ENCODE measurements at regions not wholly inside any gene's neighbourhood (a gene's known extent, or its start where the extent isn't known, plus 50 kb on each side); places are given as distances from the start of the nearest gene placed in this dataset.

DNA sequence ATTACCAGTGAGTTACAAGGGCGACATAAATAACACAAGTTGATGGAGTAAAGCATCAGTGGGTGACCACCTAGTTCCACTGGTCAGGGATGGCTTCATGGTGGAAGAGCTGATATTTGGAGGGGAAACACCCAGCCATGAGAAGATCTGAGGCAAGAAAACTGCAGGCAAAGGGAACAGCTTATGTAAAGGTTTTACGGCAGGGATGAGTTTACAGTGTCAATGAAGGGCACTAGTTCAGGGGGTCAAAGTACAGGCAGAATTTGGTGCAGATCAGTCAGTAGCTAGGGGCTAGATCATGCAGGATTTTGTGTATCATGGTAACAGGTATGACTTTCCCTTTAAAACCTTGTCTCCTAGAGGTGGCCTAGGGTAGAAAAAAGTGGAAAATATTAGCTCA is 339.6 kb downstream of the PMP22 start:
- DNase-seq = no peak
- 46% methylated on average over 2 of the region's 2 CpGs for WGBS (ENCODE audit: insufficient coverage, low coverage, low lambda C conversion rate, missing lambda C conversion rate)
- no peak overlapping the region for H3K4me3 ChIP-seq
- TF ChIP-seq POLR2A (IDR thresholded peaks at IDR 0.05) = no peak
- TF ChIP-seq, protein P1, sequence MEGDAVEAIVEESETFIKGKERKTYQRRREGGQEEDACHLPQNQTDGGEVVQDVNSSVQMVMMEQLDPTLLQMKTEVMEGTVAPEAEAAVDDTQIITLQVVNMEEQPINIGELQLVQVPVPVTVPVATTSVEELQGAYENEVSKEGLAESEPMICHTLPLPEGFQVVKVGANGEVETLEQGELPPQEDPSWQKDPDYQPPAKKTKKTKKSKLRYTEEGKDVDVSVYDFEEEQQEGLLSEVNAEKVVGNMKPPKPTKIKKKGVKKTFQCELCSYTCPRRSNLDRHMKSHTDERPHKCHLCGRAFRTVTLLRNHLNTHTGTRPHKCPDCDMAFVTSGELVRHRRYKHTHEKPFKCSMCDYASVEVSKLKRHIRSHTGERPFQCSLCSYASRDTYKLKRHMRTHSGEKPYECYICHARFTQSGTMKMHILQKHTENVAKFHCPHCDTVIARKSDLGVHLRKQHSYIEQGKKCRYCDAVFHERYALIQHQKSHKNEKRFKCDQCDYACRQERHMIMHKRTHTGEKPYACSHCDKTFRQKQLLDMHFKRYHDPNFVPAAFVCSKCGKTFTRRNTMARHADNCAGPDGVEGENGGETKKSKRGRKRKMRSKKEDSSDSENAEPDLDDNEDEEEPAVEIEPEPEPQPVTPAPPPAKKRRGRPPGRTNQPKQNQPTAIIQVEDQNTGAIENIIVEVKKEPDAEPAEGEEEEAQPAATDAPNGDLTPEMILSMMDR (IDR thresholded peaks at IDR 0.05) = no peak
- intact Hi-C loops (cut with DNase I) = no loop called here
- H3K27ac ChIP-seq = no peak overlapping the region
- H3K9me3 ChIP-seq = no peaks in the 10 kb centered on the region
- ATAC-seq = peak; percentile 78 to 84 (median 81)
- no peaks in the 10 kb centered on the region for H3K36me3 ChIP-seq
- peaks cover 0 to 13% (median 4%) of the 10 kb centered on the region in 4 donors for H3K4me1 ChIP-seq
- no peaks in the 10 kb centered on the region for H3K27me3 ChIP-seq

- no peak for DNase-seq
Measured at GRCh38 chr17:14923981-14924380, 341.1 kb downstream of the PMP22 start.

GRCh38 chr17:14922411-14922810 is 342.7 kb downstream of the PMP22 start:
- intact Hi-C loops (cut with DNase I) = no loop called here
- H3K27ac ChIP-seq = no peak overlapping the region
- DNase-seq = no peak
- TF ChIP-seq POLR2A (IDR thresholded peaks at IDR 0.05) = no peak
- TF ChIP-seq, protein P1 (IDR thresholded peaks at IDR 0.05) = no peak
- 50% methylated on average over 2 of the region's 2 CpGs for WGBS (ENCODE audit: insufficient coverage, low coverage, low lambda C conversion rate, missing lambda C conversion rate)
- H3K4me3 ChIP-seq = no peak overlapping the region
- H3K4me1 ChIP-seq = peaks cover 0 to 13% (median 4%) of the 10 kb centered on the region in 4 donors
- H3K9me3 ChIP-seq = no peaks in the 10 kb centered on the region
- no peaks in the 10 kb centered on the region for H3K27me3 ChIP-seq
- H3K36me3 ChIP-seq = no peaks in the 10 kb centered on the region
- ATAC-seq = no peak

More at GRCh38 chr17:14923981-14924380, 341.1 kb downstream of the PMP22 start:
- H3K4me1 ChIP-seq = peaks cover 0 to 13% (median 4%) of the 10 kb centered on the region in 4 donors
- no peaks in the 10 kb centered on the region for H3K36me3 ChIP-seq
- 69% methylated on average over 3 of the region's 3 CpGs for WGBS (ENCODE audit: insufficient coverage, low coverage, low lambda C conversion rate, missing lambda C conversion rate)
- no peaks in the 10 kb centered on the region for H3K9me3 ChIP-seq
- no peak for ATAC-seq
- H3K27ac ChIP-seq = no peak overlapping the region
- TF ChIP-seq POLR2A (IDR thresholded peaks at IDR 0.05) = no peak
- TF ChIP-seq, protein P1 (IDR thresholded peaks at IDR 0.05) = no peak
- H3K27me3 ChIP-seq = no peaks in the 10 kb centered on the region
- intact Hi-C loops (cut with DNase I) = no loop called here
- H3K4me3 ChIP-seq = no peak overlapping the region

DNA sequence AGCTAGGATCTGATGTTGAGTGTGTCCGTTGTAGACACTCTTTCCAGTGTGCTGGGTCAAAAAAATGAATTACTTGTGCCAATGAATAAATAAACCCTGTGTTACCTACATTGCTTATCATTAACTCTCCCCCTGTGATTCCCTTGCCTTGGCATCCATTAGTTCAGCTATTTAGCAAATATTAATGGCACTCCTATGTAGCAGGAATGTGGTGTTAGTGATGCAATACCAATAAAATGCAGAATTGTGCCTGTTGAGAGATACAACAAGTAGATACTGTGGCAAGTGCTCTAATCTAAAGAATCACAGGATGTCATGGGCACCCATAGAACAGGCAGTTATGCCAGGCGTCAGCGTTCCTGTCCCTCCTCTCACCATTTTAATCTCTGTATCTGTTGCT is 343.2 kb downstream of the PMP22 start:
- Histone ChIP-seq H3K4me1 (peaks cover 0 to 13% (median 4%) of the 10 kb centered on the region in 4 donors), H3K27ac (no peak overlapping the region), H3K4me3 (no peak overlapping the region), H3K27me3 (no peaks in the 10 kb centered on the region), H3K36me3 (no peaks in the 10 kb centered on the region), H3K9me3 (no peaks in the 10 kb centered on the region)
- no peak for TF ChIP-seq POLR2A (IDR thresholded peaks at IDR 0.05)
- TF ChIP-seq, protein P1 (IDR thresholded peaks at IDR 0.05) = no peak
- no peak for DNase-seq
- ATAC-seq = peak in 1 of 4 donors; percentile 28
- 95% methylated on average over 3 of the region's 3 CpGs for WGBS (ENCODE audit: insufficient coverage, low coverage, low lambda C conversion rate, missing lambda C conversion rate)
- intact Hi-C loops (cut with DNase I) = no loop called here

All from right lobe of liver (tissue), 6 donors.